Upper lobe of left lung (tissue), 6 donors: ENCODE measurements at regions not wholly inside any gene's neighbourhood (a gene's known extent, or its start where the extent isn't known, plus 50 kb on each side); places are given as distances from the start of the nearest gene placed in this dataset.

Source experiments
- ATAC-seq, 2 donors: fragments of 200-7000 bp; cut with Tn5 transposase; one replicate each; pipeline ENCODE4 v1.9.1; 2022; ENCODE audit warnings: mild to moderate bottlenecking in 2 of 2, moderate library complexity in 2 of 2; ENCODE audit not compliant: low FRiP score in 2 of 2
- DNase-seq, 2 donors: peaks; one replicate each; pipeline ENCODE4 v3.0.0-alpha.2; 2019 to 2020
- H3K27ac ChIP-seq, 4 donors: fragments of 200-600 bp; sonication (generic); one replicate each; pipeline ENCODE4 v1.5.1; 2016 to 2019
- H3K27me3 ChIP-seq, 4 donors: fragments of 200-600 bp; sonication (generic); one replicate each; pipeline ENCODE4 v1.5.1; 2017 to 2019
- H3K36me3 ChIP-seq, 4 donors: fragments of 200-600 bp; sonication (generic); one replicate each; pipeline ENCODE4 v1.5.1; 2016 to 2019
- H3K4me1 ChIP-seq, 4 donors: fragments of 200-600 bp; sonication (generic); one replicate each; pipeline ENCODE4 v1.5.1; 2018 to 2019
- H3K4me3 ChIP-seq, 4 donors: fragments of 200-600 bp; sonication (generic); one replicate each; pipeline ENCODE4 v1.5.1; 2017 to 2019; ENCODE audit warnings: mild to moderate bottlenecking in 2 of 4, moderate library complexity in 1 of 4
- H3K9me3 ChIP-seq, 4 donors: fragments of 200-600 bp; sonication (generic); one replicate each; pipeline ENCODE4 v1.5.1; 2018 to 2019
- EP300 ChIP-seq, 4 donors: sonication (generic); formaldehyde crosslinking; IDR thresholded peaks; one replicate each; pipeline ENCODE4 v1.5.1; 2017; ENCODE audit warnings: antibody characterized with exemption in 4 of 4, control low read depth in 2 of 4
- POLR2A ChIP-seq, 4 donors: fragments of 450-650 bp; IDR thresholded peaks; one replicate each; pipeline ENCODE4 v1.5.1; 2016 to 2017; ENCODE audit warnings: antibody characterized with exemption in 4 of 4, mild to moderate bottlenecking in 2 of 4
- POLR2AphosphoS5 ChIP-seq, 2 donors: sonication (generic); formaldehyde crosslinking; IDR thresholded peaks; one replicate each; pipeline ENCODE4 v1.5.1; 2017; ENCODE audit warnings: antibody characterized with exemption in 2 of 2
- WGBS, 2 donors: methylation state at CpG; one replicate each; pipeline ENCODE4 v1.1.5; 2017 to 2018; 5-methylcytosine and 5-hydroxymethylcytosine counted together
- TF ChIP-seq, protein P1 (sequence below), 6 experiments: fragments of 450-650 bp in 4 of 6; fragments of 200-600 bp in 2 of 6; sonication (generic) in 2 of 6; IDR thresholded peaks; one replicate each; pipeline ENCODE4 v1.5.1; 2016 to 2019; ENCODE audit warnings: antibody characterized with exemption in 6 of 6
- donor health status: DM: no; HTN: no; CAD: no; lungs with moderate emphysema.
- donor health status: DM: no; HTN: yes; CAD: no; lungs with severe emphysema.

DNA sequence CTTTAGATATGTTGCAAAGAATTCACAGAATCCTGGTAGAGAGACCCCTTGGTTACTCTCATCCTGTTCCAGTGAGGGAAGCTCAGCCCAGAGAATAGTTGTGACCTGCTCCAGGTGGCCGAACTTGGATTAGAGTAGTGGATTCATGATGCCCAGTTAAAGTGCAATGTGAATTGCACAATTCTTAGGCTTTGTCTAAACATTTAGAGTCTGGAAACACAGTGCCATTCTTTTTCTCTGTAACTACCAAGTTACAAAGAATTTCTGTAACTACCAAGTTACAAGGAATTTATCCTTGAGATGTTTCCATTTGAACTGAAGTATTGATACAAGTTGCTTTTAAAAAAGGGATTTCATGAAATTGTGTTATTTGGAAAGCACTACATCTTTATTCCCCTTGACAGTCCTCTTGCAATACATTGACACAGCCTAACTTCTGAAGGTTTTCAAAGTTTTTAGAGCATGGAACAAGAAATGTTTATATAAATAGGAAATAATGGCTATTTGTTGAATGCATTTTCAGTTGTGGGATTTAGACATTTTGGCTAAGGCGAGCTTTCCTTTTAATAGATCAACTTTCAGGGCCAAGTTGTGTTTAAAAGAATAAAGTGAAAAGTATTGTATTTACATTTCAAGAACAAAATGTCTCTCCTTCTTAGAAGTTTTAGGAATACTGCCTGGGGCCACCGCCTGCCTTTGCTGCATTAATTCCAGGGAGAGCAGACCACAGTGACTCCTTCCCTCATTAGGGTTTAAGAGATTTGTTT lies 315.0 kb downstream of the LPIN1 start:
- no peak overlapping the region for H3K27ac ChIP-seq
- no peak for DNase-seq

DNA sequence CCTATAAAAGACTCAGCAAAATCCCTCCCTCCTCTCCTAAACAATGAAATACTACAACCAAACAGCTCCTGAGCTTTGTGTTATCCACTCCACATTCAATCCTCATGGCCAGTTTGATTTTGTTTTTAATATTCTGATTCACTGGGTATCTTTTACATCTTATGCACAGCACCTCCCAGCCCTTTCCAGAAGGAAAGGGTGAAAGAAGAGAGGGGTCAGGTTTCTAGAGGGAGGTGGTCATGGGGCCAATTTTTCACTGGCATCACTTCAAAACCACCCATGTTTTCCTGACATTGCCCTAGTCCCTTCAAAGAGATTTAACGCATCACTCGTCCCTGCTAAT lies 315.6 kb downstream of the LPIN1 start:
- TF ChIP-seq EP300 (IDR thresholded peaks at IDR 0.05), result no peak
- TF ChIP-seq, protein P1, sequence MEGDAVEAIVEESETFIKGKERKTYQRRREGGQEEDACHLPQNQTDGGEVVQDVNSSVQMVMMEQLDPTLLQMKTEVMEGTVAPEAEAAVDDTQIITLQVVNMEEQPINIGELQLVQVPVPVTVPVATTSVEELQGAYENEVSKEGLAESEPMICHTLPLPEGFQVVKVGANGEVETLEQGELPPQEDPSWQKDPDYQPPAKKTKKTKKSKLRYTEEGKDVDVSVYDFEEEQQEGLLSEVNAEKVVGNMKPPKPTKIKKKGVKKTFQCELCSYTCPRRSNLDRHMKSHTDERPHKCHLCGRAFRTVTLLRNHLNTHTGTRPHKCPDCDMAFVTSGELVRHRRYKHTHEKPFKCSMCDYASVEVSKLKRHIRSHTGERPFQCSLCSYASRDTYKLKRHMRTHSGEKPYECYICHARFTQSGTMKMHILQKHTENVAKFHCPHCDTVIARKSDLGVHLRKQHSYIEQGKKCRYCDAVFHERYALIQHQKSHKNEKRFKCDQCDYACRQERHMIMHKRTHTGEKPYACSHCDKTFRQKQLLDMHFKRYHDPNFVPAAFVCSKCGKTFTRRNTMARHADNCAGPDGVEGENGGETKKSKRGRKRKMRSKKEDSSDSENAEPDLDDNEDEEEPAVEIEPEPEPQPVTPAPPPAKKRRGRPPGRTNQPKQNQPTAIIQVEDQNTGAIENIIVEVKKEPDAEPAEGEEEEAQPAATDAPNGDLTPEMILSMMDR (IDR thresholded peaks at IDR 0.05), result no peak
- no peak for TF ChIP-seq POLR2AphosphoS5 (IDR thresholded peaks at IDR 0.05)
- TF ChIP-seq POLR2A (IDR thresholded peaks at IDR 0.05), result no peak
- no peaks in the 10 kb centered on the region for H3K27me3 ChIP-seq
- ATAC-seq, result no peak
- H3K36me3 ChIP-seq, result no peaks in the 10 kb centered on the region
- H3K4me3 ChIP-seq, result no peak overlapping the region
- no peak overlapping the region for H3K27ac ChIP-seq
- no peak for DNase-seq
- H3K4me1 ChIP-seq, result peaks cover 0 to 3% (median 0%) of the 10 kb centered on the region in 4 donors
- no peaks in the 10 kb centered on the region for H3K9me3 ChIP-seq
- WGBS, 2 donors, result 75 to 91% methylated on average over 2 of the region's 2 CpGs

More for the DNA sequence above, 315.0 kb downstream of the LPIN1 start:
- TF ChIP-seq, protein P1 (IDR thresholded peaks at IDR 0.05), result no peak
- TF ChIP-seq EP300 (IDR thresholded peaks at IDR 0.05) (no peak), POLR2AphosphoS5 (IDR thresholded peaks at IDR 0.05) (no peak), POLR2A (IDR thresholded peaks at IDR 0.05) (no peak)
- no peak for ATAC-seq
- Histone ChIP-seq H3K4me3 (no peak overlapping the region), H3K9me3 (no peaks in the 10 kb centered on the region), H3K4me1 (peaks cover 0 to 6% (median 0%) of the 10 kb centered on the region in 4 donors), H3K36me3 (no peaks in the 10 kb centered on the region), H3K27me3 (no peaks in the 10 kb centered on the region)
- WGBS, 2 donors, result 76 to 81% methylated on average over 3 of the region's 3 CpGs

DNA sequence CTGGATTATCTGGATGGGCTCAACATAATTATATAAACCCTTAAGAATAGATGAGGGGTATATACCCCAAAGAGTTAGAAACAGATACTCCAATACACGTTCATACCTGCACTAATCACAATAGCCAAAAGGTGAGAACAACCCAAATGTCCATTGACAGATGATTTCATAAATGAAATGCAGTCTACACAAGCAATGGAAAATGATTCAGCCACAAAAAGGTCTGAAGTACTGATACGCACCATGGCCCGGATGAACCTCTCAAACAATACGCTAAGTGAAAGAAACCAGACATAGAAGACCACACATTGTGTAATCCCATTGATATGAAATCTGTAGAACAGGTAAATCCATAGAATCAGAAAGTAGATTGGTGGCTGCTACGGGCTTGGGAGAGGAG lies 316.8 kb downstream of the LPIN1 start:
- 84 to 93% methylated on average over 5 of the region's 5 CpGs for WGBS, 2 donors
- TF ChIP-seq EP300 (IDR thresholded peaks at IDR 0.05), result no peak
- Histone ChIP-seq H3K27me3 (no peaks in the 10 kb centered on the region), H3K4me1 (no peaks in the 10 kb centered on the region), H3K36me3 (no peaks in the 10 kb centered on the region), H3K9me3 (no peaks in the 10 kb centered on the region), H3K4me3 (no peak overlapping the region), H3K27ac (no peak overlapping the region)
- ATAC-seq (no peak), DNase-seq (no peak)

DNA sequence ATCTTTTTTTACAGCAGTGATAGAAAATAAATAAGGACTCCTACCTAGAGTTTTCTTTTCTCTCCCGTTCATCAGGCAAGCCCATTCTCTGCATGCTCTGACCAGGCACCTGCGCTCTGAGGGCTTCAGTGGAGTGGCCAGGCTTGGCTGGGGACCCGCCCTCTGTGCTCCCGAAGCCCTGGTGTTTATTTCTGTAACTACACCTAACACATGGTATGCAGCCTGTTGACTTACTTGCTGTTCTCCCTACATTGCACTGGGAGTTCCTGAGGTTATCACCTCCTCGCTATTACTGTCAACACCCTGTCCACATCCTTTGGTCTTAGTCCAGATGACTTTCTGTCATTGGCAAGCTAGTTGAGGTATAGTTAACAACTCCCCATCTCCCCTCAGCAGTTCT lies 317.7 kb downstream of the LPIN1 start:
- Histone ChIP-seq H3K36me3 (no peaks in the 10 kb centered on the region), H3K27me3 (no peaks in the 10 kb centered on the region), H3K27ac (no peak overlapping the region), H3K4me3 (no peak overlapping the region), H3K9me3 (no peaks in the 10 kb centered on the region), H3K4me1 (no peaks in the 10 kb centered on the region)
- peak in 1 of 2 donors; percentile 14 for DNase-seq
- TF ChIP-seq, protein P1 (IDR thresholded peaks at IDR 0.05), result peak in 1 of 6 experiments; percentile 7
- no peak for TF ChIP-seq EP300 (IDR thresholded peaks at IDR 0.05)
- no peak for TF ChIP-seq POLR2AphosphoS5 (IDR thresholded peaks at IDR 0.05)
- ATAC-seq, result no peak
- 76 to 80% methylated on average over 5 of the region's 5 CpGs for WGBS, 2 donors

DNA sequence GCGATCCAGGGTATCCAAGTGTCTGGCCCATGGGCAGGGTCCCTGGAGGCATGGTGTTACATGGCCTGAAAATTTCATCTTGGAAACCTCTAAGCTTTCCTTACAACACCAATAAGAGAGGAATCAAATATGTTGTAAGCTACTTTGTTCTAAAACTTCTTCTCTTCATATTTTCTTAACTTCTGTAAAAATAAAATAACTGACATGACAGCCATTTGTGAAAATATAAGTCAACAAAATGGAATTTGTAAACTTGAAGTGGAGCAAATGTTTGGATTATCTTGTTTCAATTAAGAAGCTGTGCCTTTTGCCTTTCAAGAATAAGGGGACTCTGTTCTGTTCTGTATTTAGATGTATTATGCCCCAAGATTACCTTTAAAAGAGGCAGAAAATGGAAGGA lies 319.7 kb downstream of the LPIN1 start:
- Histone ChIP-seq H3K9me3 (no peaks in the 10 kb centered on the region), H3K36me3 (no peaks in the 10 kb centered on the region), H3K27me3 (no peaks in the 10 kb centered on the region), H3K27ac (no peak overlapping the region), H3K4me3 (no peak overlapping the region), H3K4me1 (no peaks in the 10 kb centered on the region)
- DNase-seq, result no peak
- TF ChIP-seq POLR2AphosphoS5 (IDR thresholded peaks at IDR 0.05), result no peak
- TF ChIP-seq, protein P1 (IDR thresholded peaks at IDR 0.05), result no peak
- 93 to 100% methylated on average over 1 of the region's 1 CpG for WGBS, 2 donors
- no peak for ATAC-seq
